ENCODE measurements at regions not wholly inside any gene's neighbourhood (a gene's known extent, or its start where the extent isn't known, plus 50 kb on each side); places are given as distances from the start of the nearest gene placed in this dataset.
A peak's percentile ranks its signal among the peaks of the same experiment; 100 is the strongest.

- H3K27me3 ChIP-seq (ENCODE audit: control insufficient read depth, insufficient read depth, low read length) = no peaks in the 10 kb centered on the region
- H3K4me3 ChIP-seq (replicated peaks in 1 of 4; ENCODE audit: control extremely low read depth in 1 of 4, insufficient read depth in 1 of 4, low read depth in 3 of 4, low read length in 4 of 4) = no peak overlapping the region
- H3K27ac ChIP-seq (ENCODE audit: insufficient read depth, low read length) = no peak overlapping the region
- no peak overlapping the region for H2AFZ ChIP-seq (ENCODE audit: low read length)
- no peak overlapping the region for H3K4me2 ChIP-seq (ENCODE audit: extremely low read depth, insufficient read depth, low read length)
- H3K79me2 ChIP-seq (ENCODE audit: control insufficient read depth, insufficient read depth, low read length) = no peaks in the 10 kb centered on the region
- no peaks in the 10 kb centered on the region for H4K20me1 ChIP-seq (ENCODE audit: control insufficient read depth, extremely low read depth, insufficient read depth, low read length)
- TF ChIP-seq CTCF (conservative IDR thresholded peaks at IDR 0.05 in 1 of 2, IDR thresholded peaks at IDR 0.05 in 1 of 2; ENCODE audit: low read depth in 1 of 2, low read length in 2 of 2) (no peak), EZH2 (IDR thresholded peaks at IDR 0.05; ENCODE audit: low read length, missing control alignments) (no peak)
- H3K9me3 ChIP-seq (ENCODE audit: control insufficient read depth, insufficient read depth, low read depth, low read length) = no peaks in the 10 kb centered on the region
- no peaks in the 10 kb centered on the region for H3K36me3 ChIP-seq (ENCODE audit: control insufficient read depth, insufficient read depth, low read length)
- H3K4me1 ChIP-seq (ENCODE audit: control insufficient read depth, extremely low read depth, insufficient read depth, low read length) = no peaks in the 10 kb centered on the region
- DNase-seq (ENCODE audit: low read depth in 2 of 2) = no peak
- H3K9ac ChIP-seq (ENCODE audit: insufficient read depth, low read length) = no peak overlapping the region
Observed at GRCh38 chr18:76212960-76213359, 282.1 kb downstream of the ZNF516 start.

- peak; percentile 45 to 79 for DNase-seq (ENCODE audit: low read depth in 2 of 2)
- H3K27me3 ChIP-seq (ENCODE audit: control insufficient read depth, insufficient read depth, low read length) = no peaks in the 10 kb centered on the region
- H3K9ac ChIP-seq (ENCODE audit: insufficient read depth, low read length) = no peak overlapping the region
- no peaks in the 10 kb centered on the region for H3K9me3 ChIP-seq (ENCODE audit: control insufficient read depth, insufficient read depth, low read depth, low read length)
- no peaks in the 10 kb centered on the region for H4K20me1 ChIP-seq (ENCODE audit: control insufficient read depth, extremely low read depth, insufficient read depth, low read length)
- H3K79me2 ChIP-seq (ENCODE audit: control insufficient read depth, insufficient read depth, low read length) = no peaks in the 10 kb centered on the region
- no peak overlapping the region for H3K4me3 ChIP-seq (replicated peaks in 1 of 4; ENCODE audit: control extremely low read depth in 1 of 4, insufficient read depth in 1 of 4, low read depth in 3 of 4, low read length in 4 of 4)
- H3K36me3 ChIP-seq (ENCODE audit: control insufficient read depth, insufficient read depth, low read length) = no peaks in the 10 kb centered on the region
- no peak overlapping the region for H2AFZ ChIP-seq (ENCODE audit: low read length)
- no peak for TF ChIP-seq CTCF (conservative IDR thresholded peaks at IDR 0.05 in 1 of 2, IDR thresholded peaks at IDR 0.05 in 1 of 2; ENCODE audit: low read depth in 1 of 2, low read length in 2 of 2)
- TF ChIP-seq EZH2 (IDR thresholded peaks at IDR 0.05; ENCODE audit: low read length, missing control alignments) = no peak
- no peak overlapping the region for H3K4me2 ChIP-seq (ENCODE audit: extremely low read depth, insufficient read depth, low read length)
- H3K4me1 ChIP-seq (ENCODE audit: control insufficient read depth, extremely low read depth, insufficient read depth, low read length) = no peaks in the 10 kb centered on the region
- H3K27ac ChIP-seq (ENCODE audit: insufficient read depth, low read length) = no peak overlapping the region
Observed at GRCh38 chr18:76209597-76209996, 285.4 kb downstream of the ZNF516 start.

- H4K20me1 ChIP-seq (ENCODE audit: control insufficient read depth, extremely low read depth, insufficient read depth, low read length) = no peaks in the 10 kb centered on the region
- H3K79me2 ChIP-seq (ENCODE audit: control insufficient read depth, insufficient read depth, low read length) = no peaks in the 10 kb centered on the region
- H3K4me2 ChIP-seq (ENCODE audit: extremely low read depth, insufficient read depth, low read length) = no peak overlapping the region
- no peak overlapping the region for H3K9ac ChIP-seq (ENCODE audit: insufficient read depth, low read length)
- H3K27me3 ChIP-seq (ENCODE audit: control insufficient read depth, insufficient read depth, low read length) = no peaks in the 10 kb centered on the region
- H3K27ac ChIP-seq (ENCODE audit: insufficient read depth, low read length) = no peak overlapping the region
- no peak for TF ChIP-seq EZH2 (IDR thresholded peaks at IDR 0.05; ENCODE audit: low read length, missing control alignments)
- no peak for TF ChIP-seq CTCF (conservative IDR thresholded peaks at IDR 0.05 in 1 of 2, IDR thresholded peaks at IDR 0.05 in 1 of 2; ENCODE audit: low read depth in 1 of 2, low read length in 2 of 2)
- DNase-seq (ENCODE audit: low read depth in 2 of 2) = no peak
- no peak overlapping the region for H2AFZ ChIP-seq (ENCODE audit: low read length)
- H3K4me1 ChIP-seq (ENCODE audit: control insufficient read depth, extremely low read depth, insufficient read depth, low read length) = no peaks in the 10 kb centered on the region
- H3K9me3 ChIP-seq (ENCODE audit: control insufficient read depth, insufficient read depth, low read depth, low read length) = no peaks in the 10 kb centered on the region
- H3K36me3 ChIP-seq (ENCODE audit: control insufficient read depth, insufficient read depth, low read length) = no peaks in the 10 kb centered on the region
- peak overlapping the region in 2 of 4 experiments; percentile 10 to 37 for H3K4me3 ChIP-seq (replicated peaks in 1 of 4; ENCODE audit: control extremely low read depth in 1 of 4, insufficient read depth in 1 of 4, low read depth in 3 of 4, low read length in 4 of 4)
Observed at GRCh38 chr18:76208678-76209306, 286.2 kb downstream of the ZNF516 start.

Measured in fibroblast of lung (primary cell).